ENCODE measurements at regions not wholly inside any gene's neighbourhood (a gene's known extent, or its start where the extent isn't known, plus 50 kb on each side); places are given as distances from the start of the nearest gene placed in this dataset.
A peak's percentile ranks its signal among the peaks of the same experiment; 100 is the strongest.
"Not testable (repeated sequence)": the region's sequence is repeated elsewhere in the genome, so short reads cannot be mapped to it uniquely, and the experiment has no call there.

- intact Hi-C loops (cut with DNase I): no loop called here
- TF ChIP-seq CTCF (IDR thresholded peaks at IDR 0.05): no peak
- Histone ChIP-seq H3K27me3 (no peaks in the 10 kb centered on the region), H3K9me3 (peaks cover 0 to 6% (median 0%) of the 10 kb centered on the region in 11 donors), H3K4me1 (no peaks in the 10 kb centered on the region), H3K36me3 (no peaks in the 10 kb centered on the region), H3K4me3 (no peak overlapping the region), H3K27ac (no peak overlapping the region)
- DNase-seq: no peak
- no peak for ATAC-seq
- 77 to 81% methylated on average over 2 of the region's 2 CpGs for WGBS, 2 donors
Observed at GRCh38 chr5:50547303-50547702, 106.2 kb upstream of the EMB start.

GRCh38 chr5:50550267-50550666, 109.2 kb upstream of the EMB start:
- Histone ChIP-seq H3K27ac (no peak overlapping the region), H3K4me3 (no peak overlapping the region), H3K4me1 (peaks cover 0 to 4% (median 0%) of the 10 kb centered on the region in 9 donors), H3K27me3 (no peaks in the 10 kb centered on the region), H3K36me3 (no peaks in the 10 kb centered on the region), H3K9me3 (no peaks in the 10 kb centered on the region)
- ATAC-seq (no peak), DNase-seq (no peak)
- intact Hi-C loops (cut with DNase I): no loop called here
- TF ChIP-seq CTCF (IDR thresholded peaks at IDR 0.05): no peak

- Histone ChIP-seq H3K27me3 (no peaks in the 10 kb centered on the region), H3K9me3 (no peaks in the 10 kb centered on the region), H3K36me3 (no peaks in the 10 kb centered on the region), H3K4me3 (no peak overlapping the region), H3K27ac (no peak overlapping the region), H3K4me1 (peaks cover 0 to 4% (median 0%) of the 10 kb centered on the region in 9 donors)
- no peak for TF ChIP-seq CTCF (IDR thresholded peaks at IDR 0.05)
- 85 to 88% methylated on average over 3 of the region's 3 CpGs for WGBS, 2 donors
- intact Hi-C loops (cut with DNase I): no loop called here
- no peak for DNase-seq
- no peak for ATAC-seq
Observed at GRCh38 chr5:50550993-50551392, 109.9 kb upstream of the EMB start.

GRCh38 chr5:50553560-50553984, 112.5 kb upstream of the EMB start:
- Histone ChIP-seq H3K9me3 (no peaks in the 10 kb centered on the region), H3K27me3 (no peaks in the 10 kb centered on the region), H3K27ac (no peak overlapping the region), H3K4me1 (peaks cover 0 to 4% (median 0%) of the 10 kb centered on the region in 9 donors), H3K4me3 (no peak overlapping the region), H3K36me3 (no peaks in the 10 kb centered on the region)
- WGBS, 2 donors: 62 to 73% methylated on average over 4 of the region's 4 CpGs
- intact Hi-C loops (cut with DNase I): no loop called here
- DNase-seq (no peak), ATAC-seq (peak in 1 of 8 donors; percentile 60)
- TF ChIP-seq CTCF (IDR thresholded peaks at IDR 0.05): no peak

- H3K27me3 ChIP-seq; H3K36me3 ChIP-seq; DNase-seq; H3K4me3 ChIP-seq; H3K9me3 ChIP-seq; H3K27ac ChIP-seq; H3K4me1 ChIP-seq; ATAC-seq; intact Hi-C loops (cut with DNase I): not testable (repeated sequence)
Observed at GRCh38 chr5:50558640-50559039, 107.8 kb upstream of the PARP8 start.

Measured in heart right ventricle (tissue), 16 donors.